HL-60 (cell line): ENCODE measurements at regions not wholly inside any gene's neighbourhood (a gene's known extent, or its start where the extent isn't known, plus 50 kb on each side); places are given as distances from the start of the nearest gene placed in this dataset.

Experiments used
- DNase-seq, 2 experiments: peaks; one replicate each; pipeline ENCODE4 v3.0.0-alpha.2; 2010 to 2020; ENCODE audit warnings: low read depth in 1 of 2, low spot score in 1 of 2
- H3K27ac ChIP-seq: fragments of 250-450 bp; sonication (Bioruptor Pico); replicated peaks from 2 replicates; pipeline ENCODE4 v1.5.1; 2020; ENCODE audit warnings: mild to moderate bottlenecking, moderate library complexity
- H3K27me3 ChIP-seq: fragments of 250-450 bp; sonication (Bioruptor Pico); 2 replicates; pipeline ENCODE4 v1.5.1; 2021; ENCODE audit warnings: mild to moderate bottlenecking, moderate library complexity; ENCODE audit not compliant: insufficient read depth, poor library complexity, severe bottlenecking
- H3K4me3 ChIP-seq: replicated peaks from 2 replicates; pipeline ENCODE4 v1.5.1; 2011; ENCODE audit warnings: mild to moderate bottlenecking, control low read depth, low read length; ENCODE audit not compliant: insufficient read depth
- GABPA ChIP-seq: IDR thresholded peaks from 2 replicates; pipeline ENCODE4 v1.6.1; 2012; ENCODE audit warnings: low read depth
- POLR2AphosphoS5 ChIP-seq: IDR thresholded peaks from 2 replicates; pipeline ENCODE4 v1.6.1; 2012; ENCODE audit warnings: low read depth
- SPI1 ChIP-seq: IDR thresholded peaks from 2 replicates; pipeline ENCODE4 v1.6.1; 2012; ENCODE audit warnings: low read depth, mild to moderate bottlenecking, borderline replicate concordance
- TF ChIP-seq, protein P1 (sequence below): IDR thresholded peaks from 2 replicates; pipeline ENCODE4 v1.6.1; 2012; ENCODE audit warnings: low read depth; ENCODE audit not compliant: insufficient replicate concordance
- TF ChIP-seq, protein P2 (sequence below): IDR thresholded peaks from one replicate; pipeline ENCODE4 v1.5.1; 2011; ENCODE audit warnings: low read length, control low read depth, inconsistent platforms; ENCODE audit not compliant: insufficient read depth

DNA sequence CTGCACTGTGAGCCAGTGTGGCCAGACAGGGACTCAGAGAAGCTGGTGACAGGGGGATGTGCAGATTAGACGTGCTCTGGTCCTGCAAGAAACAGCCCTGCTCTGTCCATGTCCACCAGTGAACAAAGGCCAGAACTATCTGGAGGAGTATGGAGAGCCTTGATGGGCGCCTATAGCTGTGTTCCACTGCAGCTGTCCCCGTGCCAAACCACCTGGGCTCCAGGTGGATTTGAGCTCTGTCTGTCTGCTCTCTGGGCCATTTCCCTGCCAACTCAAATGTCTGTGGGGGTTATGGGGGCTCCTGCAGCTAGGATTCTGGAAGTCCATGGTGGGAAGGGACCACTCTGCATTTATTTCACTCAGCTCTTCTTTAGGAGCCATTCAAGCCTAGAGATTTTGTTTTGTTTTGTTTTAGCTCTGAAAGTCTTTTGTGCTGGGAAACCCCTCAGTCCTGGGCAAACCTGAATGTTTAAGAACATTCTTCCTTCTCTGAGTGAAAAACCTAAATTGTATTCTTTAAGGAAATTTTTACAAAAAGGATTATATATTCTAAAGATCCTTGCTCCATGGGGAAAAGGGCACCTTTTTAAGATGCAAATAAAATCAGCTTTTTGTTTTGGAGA is 1039.5 kb upstream of the SORCS1 start:
- H3K27ac ChIP-seq, result no peak overlapping the region
- DNase-seq, result no peak
- no peaks in the 10 kb centered on the region for H3K27me3 ChIP-seq
- TF ChIP-seq SPI1, result no peak
- TF ChIP-seq, protein P1, sequence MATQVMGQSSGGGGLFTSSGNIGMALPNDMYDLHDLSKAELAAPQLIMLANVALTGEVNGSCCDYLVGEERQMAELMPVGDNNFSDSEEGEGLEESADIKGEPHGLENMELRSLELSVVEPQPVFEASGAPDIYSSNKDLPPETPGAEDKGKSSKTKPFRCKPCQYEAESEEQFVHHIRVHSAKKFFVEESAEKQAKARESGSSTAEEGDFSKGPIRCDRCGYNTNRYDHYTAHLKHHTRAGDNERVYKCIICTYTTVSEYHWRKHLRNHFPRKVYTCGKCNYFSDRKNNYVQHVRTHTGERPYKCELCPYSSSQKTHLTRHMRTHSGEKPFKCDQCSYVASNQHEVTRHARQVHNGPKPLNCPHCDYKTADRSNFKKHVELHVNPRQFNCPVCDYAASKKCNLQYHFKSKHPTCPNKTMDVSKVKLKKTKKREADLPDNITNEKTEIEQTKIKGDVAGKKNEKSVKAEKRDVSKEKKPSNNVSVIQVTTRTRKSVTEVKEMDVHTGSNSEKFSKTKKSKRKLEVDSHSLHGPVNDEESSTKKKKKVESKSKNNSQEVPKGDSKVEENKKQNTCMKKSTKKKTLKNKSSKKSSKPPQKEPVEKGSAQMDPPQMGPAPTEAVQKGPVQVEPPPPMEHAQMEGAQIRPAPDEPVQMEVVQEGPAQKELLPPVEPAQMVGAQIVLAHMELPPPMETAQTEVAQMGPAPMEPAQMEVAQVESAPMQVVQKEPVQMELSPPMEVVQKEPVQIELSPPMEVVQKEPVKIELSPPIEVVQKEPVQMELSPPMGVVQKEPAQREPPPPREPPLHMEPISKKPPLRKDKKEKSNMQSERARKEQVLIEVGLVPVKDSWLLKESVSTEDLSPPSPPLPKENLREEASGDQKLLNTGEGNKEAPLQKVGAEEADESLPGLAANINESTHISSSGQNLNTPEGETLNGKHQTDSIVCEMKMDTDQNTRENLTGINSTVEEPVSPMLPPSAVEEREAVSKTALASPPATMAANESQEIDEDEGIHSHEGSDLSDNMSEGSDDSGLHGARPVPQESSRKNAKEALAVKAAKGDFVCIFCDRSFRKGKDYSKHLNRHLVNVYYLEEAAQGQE, result no peak
- TF ChIP-seq POLR2AphosphoS5, result no peak
- TF ChIP-seq, protein P2, sequence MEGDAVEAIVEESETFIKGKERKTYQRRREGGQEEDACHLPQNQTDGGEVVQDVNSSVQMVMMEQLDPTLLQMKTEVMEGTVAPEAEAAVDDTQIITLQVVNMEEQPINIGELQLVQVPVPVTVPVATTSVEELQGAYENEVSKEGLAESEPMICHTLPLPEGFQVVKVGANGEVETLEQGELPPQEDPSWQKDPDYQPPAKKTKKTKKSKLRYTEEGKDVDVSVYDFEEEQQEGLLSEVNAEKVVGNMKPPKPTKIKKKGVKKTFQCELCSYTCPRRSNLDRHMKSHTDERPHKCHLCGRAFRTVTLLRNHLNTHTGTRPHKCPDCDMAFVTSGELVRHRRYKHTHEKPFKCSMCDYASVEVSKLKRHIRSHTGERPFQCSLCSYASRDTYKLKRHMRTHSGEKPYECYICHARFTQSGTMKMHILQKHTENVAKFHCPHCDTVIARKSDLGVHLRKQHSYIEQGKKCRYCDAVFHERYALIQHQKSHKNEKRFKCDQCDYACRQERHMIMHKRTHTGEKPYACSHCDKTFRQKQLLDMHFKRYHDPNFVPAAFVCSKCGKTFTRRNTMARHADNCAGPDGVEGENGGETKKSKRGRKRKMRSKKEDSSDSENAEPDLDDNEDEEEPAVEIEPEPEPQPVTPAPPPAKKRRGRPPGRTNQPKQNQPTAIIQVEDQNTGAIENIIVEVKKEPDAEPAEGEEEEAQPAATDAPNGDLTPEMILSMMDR, result no peak
- no peak overlapping the region for H3K4me3 ChIP-seq

DNA sequence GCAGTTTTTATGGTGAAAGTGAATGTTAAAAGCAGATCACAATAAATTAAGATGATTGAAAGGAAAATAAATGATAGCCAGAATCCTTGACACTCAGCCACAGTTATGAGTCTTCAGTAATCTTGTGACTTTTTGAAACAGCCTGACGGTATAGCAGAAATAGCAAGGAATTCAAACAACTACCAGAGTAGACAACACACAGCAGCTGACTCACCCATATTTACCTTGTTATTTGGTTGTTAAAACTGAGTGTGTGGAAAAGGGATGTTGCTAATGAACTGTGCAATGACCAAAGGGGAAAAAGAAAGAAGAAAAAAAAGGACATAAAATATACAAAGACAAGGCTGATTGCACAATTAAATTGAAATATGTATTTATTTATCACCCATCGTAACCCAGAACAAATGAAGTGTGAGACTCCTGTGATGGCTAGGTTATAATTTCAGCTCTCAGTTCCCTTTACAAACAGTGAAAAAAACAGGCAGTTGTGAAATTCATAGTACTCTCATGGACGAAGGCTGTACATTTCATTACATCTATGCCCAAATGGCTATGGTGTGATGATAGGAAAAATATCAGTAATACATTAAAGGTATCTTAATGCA is 1023.0 kb upstream of the SORCS1 start:
- no peak for DNase-seq
- Histone ChIP-seq H3K27ac (no peak overlapping the region), H3K27me3 (no peaks in the 10 kb centered on the region), H3K4me3 (no peak overlapping the region)
- TF ChIP-seq GABPA, result no peak

DNA sequence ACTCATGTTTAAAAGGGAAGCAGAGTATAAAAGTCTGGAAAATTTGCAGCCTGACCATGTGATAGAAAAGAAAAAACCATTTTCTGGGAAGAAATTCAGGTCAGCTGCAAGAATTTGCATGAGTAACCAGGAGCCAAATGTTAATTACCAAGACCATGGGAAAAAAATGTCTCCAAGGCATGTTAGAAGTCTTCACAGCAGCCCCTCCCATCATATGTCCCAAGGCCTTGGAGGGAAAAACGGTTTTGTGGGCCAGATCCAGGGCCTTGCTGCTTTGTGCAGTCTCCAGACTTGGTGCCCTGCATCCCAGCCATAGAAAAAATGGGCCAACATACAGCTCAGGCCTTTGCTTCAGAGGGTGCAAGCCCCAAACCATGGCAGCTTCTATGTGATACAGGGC is 1019.6 kb upstream of the SORCS1 start:
- no peak overlapping the region for H3K27ac ChIP-seq
- no peak for DNase-seq

More for the DNA sequence above, 1019.6 kb upstream of the SORCS1 start:
- Histone ChIP-seq H3K4me3 (no peak overlapping the region), H3K27me3 (no peaks in the 10 kb centered on the region)
- TF ChIP-seq, protein P1, result no peak
- TF ChIP-seq SPI1, result no peak
- TF ChIP-seq, protein P2, result no peak
- no peak for TF ChIP-seq POLR2AphosphoS5
- TF ChIP-seq GABPA, result no peak
